ENCODE measurements at regions not wholly inside any gene's neighbourhood (a gene's known extent, or its start where the extent isn't known, plus 50 kb on each side); places are given as distances from the start of the nearest gene placed in this dataset.

DNA sequence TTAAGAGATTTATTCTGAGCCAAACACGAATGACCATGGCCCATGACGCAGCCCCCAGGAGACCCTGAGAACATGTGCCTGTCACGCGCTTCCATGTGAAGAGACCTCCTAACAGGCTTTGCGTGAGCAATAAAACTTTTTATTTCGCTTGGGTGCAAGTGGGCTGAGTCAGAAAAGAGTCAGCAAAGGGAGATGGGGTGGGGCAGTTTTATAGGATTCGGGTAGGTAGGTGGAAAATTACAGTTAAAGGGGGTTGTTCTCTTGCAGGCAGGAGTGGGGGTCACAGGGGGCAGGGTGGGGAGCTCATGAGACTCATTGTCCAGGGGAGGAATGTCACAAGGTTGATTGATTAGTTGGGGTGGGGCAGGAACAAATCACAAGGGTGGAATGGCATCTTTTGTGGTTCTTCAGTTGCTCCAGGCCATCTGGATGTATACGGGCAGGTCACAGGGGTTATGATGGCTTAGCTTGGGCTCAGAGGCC, 77.2 kb upstream of the FTH1 start:
- TF ChIP-seq CTCF (IDR thresholded peaks at IDR 0.05; ENCODE audit: poor library complexity, severe bottlenecking), result no peak
- TF ChIP-seq, protein P1, sequence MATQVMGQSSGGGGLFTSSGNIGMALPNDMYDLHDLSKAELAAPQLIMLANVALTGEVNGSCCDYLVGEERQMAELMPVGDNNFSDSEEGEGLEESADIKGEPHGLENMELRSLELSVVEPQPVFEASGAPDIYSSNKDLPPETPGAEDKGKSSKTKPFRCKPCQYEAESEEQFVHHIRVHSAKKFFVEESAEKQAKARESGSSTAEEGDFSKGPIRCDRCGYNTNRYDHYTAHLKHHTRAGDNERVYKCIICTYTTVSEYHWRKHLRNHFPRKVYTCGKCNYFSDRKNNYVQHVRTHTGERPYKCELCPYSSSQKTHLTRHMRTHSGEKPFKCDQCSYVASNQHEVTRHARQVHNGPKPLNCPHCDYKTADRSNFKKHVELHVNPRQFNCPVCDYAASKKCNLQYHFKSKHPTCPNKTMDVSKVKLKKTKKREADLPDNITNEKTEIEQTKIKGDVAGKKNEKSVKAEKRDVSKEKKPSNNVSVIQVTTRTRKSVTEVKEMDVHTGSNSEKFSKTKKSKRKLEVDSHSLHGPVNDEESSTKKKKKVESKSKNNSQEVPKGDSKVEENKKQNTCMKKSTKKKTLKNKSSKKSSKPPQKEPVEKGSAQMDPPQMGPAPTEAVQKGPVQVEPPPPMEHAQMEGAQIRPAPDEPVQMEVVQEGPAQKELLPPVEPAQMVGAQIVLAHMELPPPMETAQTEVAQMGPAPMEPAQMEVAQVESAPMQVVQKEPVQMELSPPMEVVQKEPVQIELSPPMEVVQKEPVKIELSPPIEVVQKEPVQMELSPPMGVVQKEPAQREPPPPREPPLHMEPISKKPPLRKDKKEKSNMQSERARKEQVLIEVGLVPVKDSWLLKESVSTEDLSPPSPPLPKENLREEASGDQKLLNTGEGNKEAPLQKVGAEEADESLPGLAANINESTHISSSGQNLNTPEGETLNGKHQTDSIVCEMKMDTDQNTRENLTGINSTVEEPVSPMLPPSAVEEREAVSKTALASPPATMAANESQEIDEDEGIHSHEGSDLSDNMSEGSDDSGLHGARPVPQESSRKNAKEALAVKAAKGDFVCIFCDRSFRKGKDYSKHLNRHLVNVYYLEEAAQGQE (IDR thresholded peaks at IDR 0.05; ENCODE audit: borderline replicate concordance), result no peak
- TF ChIP-seq RAD21 (conservative IDR thresholded peaks at IDR 0.05), result no peak
- TF ChIP-seq EP300 (conservative IDR thresholded peaks at IDR 0.05; ENCODE audit: poor library complexity, severe bottlenecking), result no peak
- no peak for TF ChIP-seq POLR2AphosphoS5 (IDR thresholded peaks at IDR 0.05)

Measured in neural cell (in vitro differentiated cells).